GM18873 (cell line): ENCODE measurements at regions not wholly inside any gene's neighbourhood (a gene's known extent, or its start where the extent isn't known, plus 50 kb on each side); places are given as distances from the start of the nearest gene placed in this dataset.

ENCODE experiments used
- ATAC-seq: cut with Tn5 transposase; IDR thresholded peaks from one replicate; pipeline ENCODE4 v1.9.1; 2021; ENCODE audit warnings: mild to moderate bottlenecking, moderate library complexity, moderate number of reproducible peaks; ENCODE audit not compliant: unreplicated experiment, low FRiP score

- no peak for ATAC-seq
Observed at GRCh38 chr11:91825777-91826176, 398.8 kb upstream of the FAT3 start.

GRCh38 chr11:91823252-91823830 lies 401.3 kb upstream of the FAT3 start:
- ATAC-seq: no peak

GRCh38 chr11:91822805-91823204 lies 401.8 kb upstream of the FAT3 start:
- ATAC-seq: no peak

- ATAC-seq: no peak
Observed at GRCh38 chr11:91820709-91821108, 403.9 kb upstream of the FAT3 start.

- ATAC-seq: no peak
Observed at GRCh38 chr11:91819777-91820176, 404.8 kb upstream of the FAT3 start.

GRCh38 chr11:91819195-91819594 lies 405.4 kb upstream of the FAT3 start:
- ATAC-seq: no peak

GRCh38 chr11:91817996-91818395 lies 406.6 kb upstream of the FAT3 start:
- ATAC-seq: no peak

GRCh38 chr11:91813263-91813662 lies 411.4 kb upstream of the FAT3 start:
- ATAC-seq: no peak

GRCh38 chr11:91810871-91811270 lies 413.7 kb upstream of the FAT3 start:
- ATAC-seq: no peak

GRCh38 chr11:91805293-91805692 lies 419.3 kb upstream of the FAT3 start:
- ATAC-seq: no peak

GRCh38 chr11:91804042-91804441 lies 420.6 kb upstream of the FAT3 start:
- no peak for ATAC-seq

- no peak for ATAC-seq
Observed at GRCh38 chr11:91802475-91802874, 422.1 kb upstream of the FAT3 start.

- no peak for ATAC-seq
Observed at GRCh38 chr11:91800208-91800914, 424.3 kb upstream of the FAT3 start.

GRCh38 chr11:91798240-91798639 lies 426.4 kb upstream of the FAT3 start:
- ATAC-seq: no peak

GRCh38 chr11:91796999-91797398 lies 427.6 kb upstream of the FAT3 start:
- ATAC-seq: no peak

GRCh38 chr11:91795139-91795887 lies 429.3 kb upstream of the FAT3 start:
- ATAC-seq: no peak

- no peak for ATAC-seq
Observed at GRCh38 chr11:91794146-91794545, 430.5 kb upstream of the FAT3 start.

GRCh38 chr11:91792779-91793262 lies 431.8 kb upstream of the FAT3 start:
- no peak for ATAC-seq

- ATAC-seq: no peak
Observed at GRCh38 chr11:91791171-91791468, 433.5 kb upstream of the FAT3 start.

- no peak for ATAC-seq
Observed at GRCh38 chr11:91790346-91791170, 434.1 kb upstream of the FAT3 start.

GRCh38 chr11:91788764-91789163 lies 435.9 kb upstream of the FAT3 start:
- ATAC-seq: no peak
